ENCODE measurements at regions not wholly inside any gene's neighbourhood (a gene's known extent, or its start where the extent isn't known, plus 50 kb on each side); places are given as distances from the start of the nearest gene placed in this dataset.

- TF ChIP-seq CTCF (IDR thresholded peaks at IDR 0.05; ENCODE audit: poor library complexity), result no peak
- TF ChIP-seq EZH2phosphoT487 (IDR thresholded peaks at IDR 0.05; ENCODE audit: low read depth, severe bottlenecking, unreplicated experiment), result no peak
- TF ChIP-seq EZH2 (IDR thresholded peaks at IDR 0.05; ENCODE audit: borderline replicate concordance), result no peak
- Histone ChIP-seq H3K4me3 (no peak overlapping the region), H3K27ac (no peak overlapping the region), H4K20me1 (ENCODE audit: insufficient read depth, poor library complexity, severe bottlenecking) (no peaks in the 10 kb centered on the region), H3K4me2 (no peak overlapping the region), H3K36me3 (replicated peaks; ENCODE audit: insufficient read depth, low read depth) (no peaks in the 10 kb centered on the region), H3K79me2 (no peaks in the 10 kb centered on the region), H3K4me1 (ENCODE audit: insufficient read depth) (no peaks in the 10 kb centered on the region), H2AFZ (no peak overlapping the region), H3K9me2 (replicated peaks; ENCODE audit: insufficient read depth) (no peaks in the 10 kb centered on the region), H3K9me3 (ENCODE audit: low read depth) (no peaks in the 10 kb centered on the region), H3K27me3 (no peaks in the 10 kb centered on the region)
- DNase-seq (ENCODE audit: low spot score), result no peak
- WGBS (ENCODE audit: low lambda C conversion rate, missing lambda C conversion rate), result 84% methylated on average over 2 of the region's 2 CpGs
Measured at GRCh38 chr14:81839056-81839455, 305.4 kb upstream of the SEL1L start.

GRCh38 chr14:81841346-81841745, 307.7 kb upstream of the SEL1L start:
- no peak for TF ChIP-seq CTCF (IDR thresholded peaks at IDR 0.05; ENCODE audit: poor library complexity)
- no peak for TF ChIP-seq EZH2 (IDR thresholded peaks at IDR 0.05; ENCODE audit: borderline replicate concordance)
- no peak for TF ChIP-seq EZH2phosphoT487 (IDR thresholded peaks at IDR 0.05; ENCODE audit: low read depth, severe bottlenecking, unreplicated experiment)
- Histone ChIP-seq H3K27me3 (no peaks in the 10 kb centered on the region), H3K4me3 (no peak overlapping the region), H3K36me3 (replicated peaks; ENCODE audit: insufficient read depth, low read depth) (no peaks in the 10 kb centered on the region), H3K79me2 (no peaks in the 10 kb centered on the region), H4K20me1 (ENCODE audit: insufficient read depth, poor library complexity, severe bottlenecking) (no peaks in the 10 kb centered on the region), H3K4me2 (no peak overlapping the region), H2AFZ (no peak overlapping the region), H3K27ac (no peak overlapping the region), H3K4me1 (ENCODE audit: insufficient read depth) (no peaks in the 10 kb centered on the region), H3K9me3 (ENCODE audit: low read depth) (no peaks in the 10 kb centered on the region), H3K9me2 (replicated peaks; ENCODE audit: insufficient read depth) (no peaks in the 10 kb centered on the region)
- no peak for DNase-seq (ENCODE audit: low spot score)
- 90% methylated on average over 5 of the region's 5 CpGs for WGBS (ENCODE audit: low lambda C conversion rate, missing lambda C conversion rate)

GRCh38 chr14:81849714-81850113, 316.1 kb upstream of the SEL1L start:
- H4K20me1 ChIP-seq (ENCODE audit: insufficient read depth, poor library complexity, severe bottlenecking), result no peaks in the 10 kb centered on the region
- no peaks in the 10 kb centered on the region for H3K9me3 ChIP-seq (ENCODE audit: low read depth)
- H3K4me3 ChIP-seq, result no peak overlapping the region
- H3K4me2 ChIP-seq, result no peak overlapping the region
- H3K9me2 ChIP-seq (replicated peaks; ENCODE audit: insufficient read depth), result no peaks in the 10 kb centered on the region
- H2AFZ ChIP-seq, result no peak overlapping the region
- no peaks in the 10 kb centered on the region for H3K4me1 ChIP-seq (ENCODE audit: insufficient read depth)
- no peak overlapping the region for H3K27ac ChIP-seq
- H3K36me3 ChIP-seq (replicated peaks; ENCODE audit: insufficient read depth, low read depth), result no peaks in the 10 kb centered on the region
- no peaks in the 10 kb centered on the region for H3K27me3 ChIP-seq
- no peaks in the 10 kb centered on the region for H3K79me2 ChIP-seq
- DNase-seq (ENCODE audit: low spot score), result no peak
- WGBS (ENCODE audit: low lambda C conversion rate, missing lambda C conversion rate), result 88% methylated on average over 3 of the region's 3 CpGs
- TF ChIP-seq CTCF (IDR thresholded peaks at IDR 0.05; ENCODE audit: poor library complexity), result no peak
- no peak for TF ChIP-seq EZH2phosphoT487 (IDR thresholded peaks at IDR 0.05; ENCODE audit: low read depth, severe bottlenecking, unreplicated experiment)
- no peak for TF ChIP-seq EZH2 (IDR thresholded peaks at IDR 0.05; ENCODE audit: borderline replicate concordance)

GRCh38 chr14:81855007-81855406, 321.4 kb upstream of the SEL1L start:
- no peak for DNase-seq (ENCODE audit: low spot score)
- Histone ChIP-seq H3K4me3 (no peak overlapping the region), H3K4me1 (ENCODE audit: insufficient read depth) (no peaks in the 10 kb centered on the region), H3K79me2 (no peaks in the 10 kb centered on the region), H3K36me3 (replicated peaks; ENCODE audit: insufficient read depth, low read depth) (no peaks in the 10 kb centered on the region), H3K27ac (peak overlapping the region; percentile 20), H3K27me3 (no peaks in the 10 kb centered on the region), H2AFZ (no peak overlapping the region), H3K9me3 (ENCODE audit: low read depth) (no peaks in the 10 kb centered on the region), H4K20me1 (ENCODE audit: insufficient read depth, poor library complexity, severe bottlenecking) (no peaks in the 10 kb centered on the region), H3K4me2 (no peak overlapping the region), H3K9me2 (replicated peaks; ENCODE audit: insufficient read depth) (no peaks in the 10 kb centered on the region)
- no peak for TF ChIP-seq CTCF (IDR thresholded peaks at IDR 0.05; ENCODE audit: poor library complexity)
- TF ChIP-seq EZH2phosphoT487 (IDR thresholded peaks at IDR 0.05; ENCODE audit: low read depth, severe bottlenecking, unreplicated experiment), result no peak
- TF ChIP-seq EZH2 (IDR thresholded peaks at IDR 0.05; ENCODE audit: borderline replicate concordance), result no peak
- 80% methylated on average over 2 of the region's 2 CpGs for WGBS (ENCODE audit: low lambda C conversion rate, missing lambda C conversion rate)
